KMS-11 (cell line): ENCODE measurements at regions not wholly inside any gene's neighbourhood (a gene's known extent, or its start where the extent isn't known, plus 50 kb on each side); places are given as distances from the start of the nearest gene placed in this dataset.
A peak's percentile ranks its signal among the peaks of the same experiment; 100 is the strongest.

Experiments
- H2AFZ ChIP-seq: fragments of 200-600 bp; sonication (generic); 2 replicates; pipeline ENCODE4 v1.6.1; 2016; ENCODE audit warnings: antibody characterized with exemption, mixed run types, low read depth
- H3K27ac ChIP-seq: fragments of 200-600 bp; sonication (generic); 2 replicates; pipeline ENCODE4 v1.6.1; 2016; ENCODE audit warnings: mild to moderate bottlenecking, mixed run types
- H3K27me3 ChIP-seq: fragments of 200-600 bp; sonication (generic); 2 replicates; pipeline ENCODE4 v1.6.1; 2017; ENCODE audit warnings: mild to moderate bottlenecking, low read depth, mixed run types, moderate library complexity; ENCODE audit not compliant: insufficient read depth
- H3K36me3 ChIP-seq: fragments of 200-600 bp; sonication (generic); 2 replicates; pipeline ENCODE4 v1.6.1; 2017; ENCODE audit warnings: mild to moderate bottlenecking, mixed run types; ENCODE audit not compliant: insufficient read depth
- H3K4me1 ChIP-seq: fragments of 200-600 bp; sonication (generic); 2 replicates; pipeline ENCODE4 v1.6.1; 2016; ENCODE audit warnings: mild to moderate bottlenecking, low read depth, mixed run types; ENCODE audit not compliant: poor library complexity, severe bottlenecking
- H3K4me2 ChIP-seq: fragments of 200-600 bp; sonication (generic); 2 replicates; pipeline ENCODE4 v1.7.0; 2016; ENCODE audit warnings: mild to moderate bottlenecking, mixed run types
- H3K4me3 ChIP-seq: fragments of 200-600 bp; sonication (generic); IDR thresholded peaks from 2 replicates; pipeline ENCODE4 v1.6.1; 2017; ENCODE audit warnings: low read depth, low read length, mixed read lengths; ENCODE audit not compliant: insufficient read depth
- H3K79me2 ChIP-seq: fragments of 200-600 bp; sonication (generic); 2 replicates; pipeline ENCODE4 v1.6.1; 2016; ENCODE audit warnings: low read depth, mixed run types; ENCODE audit not compliant: insufficient read depth
- H3K9ac ChIP-seq: fragments of 200-600 bp; sonication (generic); 2 replicates; pipeline ENCODE4 v1.6.1; 2016; ENCODE audit warnings: mild to moderate bottlenecking, mixed run types
- H4K20me1 ChIP-seq: fragments of 200-600 bp; sonication (generic); 2 replicates; pipeline ENCODE4 v1.6.1; 2016; ENCODE audit warnings: mild to moderate bottlenecking, mixed run types; ENCODE audit not compliant: insufficient read depth
- CTCF ChIP-seq: fragments of 200-600 bp; sonication (generic); conservative IDR thresholded peaks from 2 replicates; pipeline ENCODE4 v1.6.1; 2017; ENCODE audit warnings: low read depth, mild to moderate bottlenecking, antibody characterized with exemption, low read length, moderate library complexity, mixed read lengths

GRCh38 chr6:95357380-95358020 is 219.8 kb upstream of the MANEA start:
- no peak overlapping the region for H3K4me2 ChIP-seq
- no peak overlapping the region for H3K9ac ChIP-seq
- no peak for TF ChIP-seq CTCF
- H3K79me2 ChIP-seq, result no peaks in the 10 kb centered on the region
- no peak overlapping the region for H2AFZ ChIP-seq
- H3K27me3 ChIP-seq, result no peaks in the 10 kb centered on the region
- no peaks in the 10 kb centered on the region for H4K20me1 ChIP-seq
- no peaks in the 10 kb centered on the region for H3K4me1 ChIP-seq
- H3K36me3 ChIP-seq, result no peaks in the 10 kb centered on the region
- no peak overlapping the region for H3K27ac ChIP-seq
- no peak overlapping the region for H3K4me3 ChIP-seq

DNA sequence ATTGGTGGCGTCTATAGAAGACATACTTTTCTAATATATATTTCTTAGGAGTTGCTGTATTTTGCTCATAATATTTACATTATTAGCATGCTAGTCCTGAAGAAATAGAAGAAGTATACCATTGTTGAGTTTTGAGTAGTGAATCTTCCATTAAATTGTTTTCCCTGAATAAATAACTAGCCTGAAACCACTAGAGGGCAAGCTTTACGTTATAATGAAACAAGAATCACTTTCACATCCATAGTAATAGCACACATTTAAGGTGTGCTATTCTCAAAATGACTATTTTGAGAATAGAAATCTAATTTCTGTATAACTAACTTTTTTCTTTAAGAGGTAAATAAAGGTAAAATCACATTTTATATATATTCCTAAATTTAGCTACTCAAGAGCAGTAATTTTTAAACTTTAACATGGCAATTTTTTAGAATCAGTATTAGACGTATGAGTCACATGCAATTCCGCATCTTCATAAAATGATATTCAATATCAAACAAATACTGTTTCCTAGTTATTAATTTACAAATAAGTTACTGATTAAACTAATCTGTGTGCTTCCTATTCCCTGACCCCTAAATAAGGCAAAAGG is 213.2 kb upstream of the MANEA start:
- no peaks in the 10 kb centered on the region for H3K4me1 ChIP-seq
- no peak overlapping the region for H2AFZ ChIP-seq
- no peak overlapping the region for H3K27ac ChIP-seq
- no peaks in the 10 kb centered on the region for H3K79me2 ChIP-seq
- H3K27me3 ChIP-seq, result no peaks in the 10 kb centered on the region
- H3K36me3 ChIP-seq, result no peaks in the 10 kb centered on the region
- no peak overlapping the region for H3K4me2 ChIP-seq
- TF ChIP-seq CTCF, result 0 out of 2 replicates have a peak, but pooled peaks have one; percentile 18
- no peak overlapping the region for H3K9ac ChIP-seq
- no peak overlapping the region for H3K4me3 ChIP-seq
- no peaks in the 10 kb centered on the region for H4K20me1 ChIP-seq

GRCh38 chr6:95365454-95365853 is 211.9 kb upstream of the MANEA start:
- Histone ChIP-seq H3K4me2 (no peak overlapping the region), H3K27me3 (no peaks in the 10 kb centered on the region), H3K4me3 (no peak overlapping the region), H3K79me2 (no peaks in the 10 kb centered on the region), H4K20me1 (no peaks in the 10 kb centered on the region), H3K9ac (no peak overlapping the region), H3K36me3 (no peaks in the 10 kb centered on the region), H3K4me1 (no peaks in the 10 kb centered on the region), H3K27ac (no peak overlapping the region), H2AFZ (no peak overlapping the region)
- no peak for TF ChIP-seq CTCF

DNA sequence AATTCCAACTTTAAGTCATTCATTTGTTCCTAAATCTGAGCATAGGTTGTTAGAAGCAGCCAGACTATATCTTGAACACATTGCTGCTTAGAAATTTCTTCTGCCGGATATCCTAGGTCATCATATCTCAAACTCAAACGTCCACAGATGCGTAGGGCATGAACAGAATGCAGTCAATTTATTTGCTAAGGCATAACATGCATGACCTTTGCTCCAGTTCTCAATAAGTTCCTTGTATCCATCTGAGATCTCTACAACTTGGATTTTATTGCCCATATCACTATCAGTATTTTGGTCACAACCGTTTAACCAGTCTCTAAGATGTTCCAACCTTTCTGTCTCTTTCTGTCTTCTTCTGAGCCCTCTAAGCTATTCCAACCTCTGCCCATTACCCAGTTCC is 210.9 kb upstream of the MANEA start:
- no peaks in the 10 kb centered on the region for H3K36me3 ChIP-seq
- no peaks in the 10 kb centered on the region for H4K20me1 ChIP-seq
- no peaks in the 10 kb centered on the region for H3K4me1 ChIP-seq
- H3K27ac ChIP-seq, result no peak overlapping the region
- H3K79me2 ChIP-seq, result no peaks in the 10 kb centered on the region
- no peak overlapping the region for H3K4me3 ChIP-seq
- no peak overlapping the region for H3K4me2 ChIP-seq
- H3K9ac ChIP-seq, result no peak overlapping the region
- no peaks in the 10 kb centered on the region for H3K27me3 ChIP-seq
- H2AFZ ChIP-seq, result no peak overlapping the region
- TF ChIP-seq CTCF, result no peak
